GM19438 (cell line): ENCODE measurements at regions not wholly inside any gene's neighbourhood (a gene's known extent, or its start where the extent isn't known, plus 50 kb on each side); places are given as distances from the start of the nearest gene placed in this dataset.
"Not testable (repeated sequence)": the region's sequence is repeated elsewhere in the genome, so short reads cannot be mapped to it uniquely, and the experiment has no call there.

Experiments used
- ATAC-seq: cut with Tn5 transposase; IDR thresholded peaks from one replicate; pipeline ENCODE4 v1.9.1; 2021; ENCODE audit warnings: low read depth; ENCODE audit not compliant: unreplicated experiment

DNA sequence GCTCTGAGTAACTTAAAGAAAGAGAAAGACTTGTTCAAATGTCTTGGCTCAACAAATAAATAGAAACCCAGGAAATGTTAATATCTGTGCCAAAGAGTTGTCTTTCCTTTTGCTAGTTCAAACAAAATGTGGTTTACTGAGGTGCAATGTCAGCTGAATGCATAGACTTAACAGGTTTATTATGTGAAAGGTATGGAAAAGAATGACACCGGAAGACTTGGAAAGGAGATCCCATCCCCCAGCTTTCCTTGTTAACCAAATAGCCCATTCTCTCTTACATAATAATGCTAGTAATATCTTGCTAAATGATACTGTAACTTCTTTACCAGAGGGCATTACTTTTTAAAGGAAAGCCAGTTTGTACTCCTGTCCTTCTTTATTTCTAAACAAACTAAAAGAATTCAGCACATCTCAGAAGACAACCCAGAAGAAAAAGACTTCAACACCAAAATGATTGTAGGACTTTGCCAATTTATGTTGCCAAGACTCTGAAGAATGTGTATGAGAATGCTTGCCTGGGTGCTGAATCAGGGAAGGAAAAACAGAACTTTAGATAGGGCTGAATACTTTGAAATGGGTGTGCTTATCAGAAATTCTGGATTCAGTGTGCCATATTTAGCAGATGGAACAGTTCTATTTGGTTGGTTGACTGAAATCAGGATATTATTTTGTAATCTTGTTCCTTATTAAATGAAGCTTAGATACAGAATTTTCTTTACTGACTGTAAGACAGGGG, 344.1 kb downstream of the TMEM38B start:
- no peak for ATAC-seq

DNA sequence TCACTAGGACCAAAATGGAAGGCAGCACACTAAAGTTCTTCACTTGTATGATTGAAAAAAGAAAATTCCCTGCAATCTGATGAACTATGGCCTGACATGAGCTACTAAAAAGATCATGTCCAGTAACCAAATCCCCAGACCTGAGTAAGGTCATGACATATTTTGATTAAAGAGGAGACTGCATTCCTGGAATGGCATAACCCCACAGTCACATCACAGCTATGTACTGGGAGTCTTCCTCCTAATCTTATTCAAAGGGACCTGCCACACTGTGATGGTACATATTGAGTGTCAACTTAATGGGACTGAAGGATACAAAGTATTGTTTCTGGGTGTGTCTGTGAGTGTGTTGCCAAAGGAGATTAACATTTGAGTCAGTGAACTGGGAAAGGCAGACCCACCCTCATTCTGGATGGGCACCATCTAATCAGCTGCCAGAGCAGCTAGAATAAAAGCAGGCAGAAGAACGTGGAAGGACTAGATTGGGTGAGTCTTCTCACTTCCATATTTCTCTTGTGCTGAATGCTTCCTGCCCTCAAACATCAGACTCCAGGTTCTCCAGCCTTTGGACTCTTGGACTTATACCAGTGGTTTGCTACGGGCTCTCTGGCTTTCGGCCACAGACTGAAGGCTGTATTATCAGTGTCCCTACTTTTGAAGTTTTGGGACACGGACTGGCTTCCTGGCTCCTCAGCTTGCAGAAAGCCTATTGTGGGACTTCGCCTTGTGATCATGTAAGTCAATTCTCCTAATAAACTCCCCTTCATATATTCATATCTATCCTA, 345.0 kb downstream of the TMEM38B start:
- no peak for ATAC-seq

DNA sequence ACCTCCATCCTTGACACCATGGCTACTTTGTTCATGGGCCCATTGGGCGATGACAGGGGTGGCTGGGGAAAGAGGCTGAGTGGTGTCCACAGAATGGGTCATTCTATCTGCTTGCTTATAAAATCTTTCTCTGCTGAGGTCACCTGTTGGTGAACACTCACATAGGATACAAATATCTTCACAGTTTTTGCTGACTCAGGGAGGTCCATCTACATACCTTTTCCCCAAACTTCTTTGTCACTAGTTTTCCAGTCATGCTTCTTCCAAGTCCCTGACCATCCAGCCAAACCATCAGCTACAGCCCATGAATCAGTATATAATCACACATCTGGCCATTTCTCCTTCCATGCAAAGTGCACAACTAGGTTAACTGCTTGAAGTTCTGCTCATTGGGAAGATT, 347.6 kb downstream of the TMEM38B start:
- not testable (repeated sequence) for ATAC-seq

DNA sequence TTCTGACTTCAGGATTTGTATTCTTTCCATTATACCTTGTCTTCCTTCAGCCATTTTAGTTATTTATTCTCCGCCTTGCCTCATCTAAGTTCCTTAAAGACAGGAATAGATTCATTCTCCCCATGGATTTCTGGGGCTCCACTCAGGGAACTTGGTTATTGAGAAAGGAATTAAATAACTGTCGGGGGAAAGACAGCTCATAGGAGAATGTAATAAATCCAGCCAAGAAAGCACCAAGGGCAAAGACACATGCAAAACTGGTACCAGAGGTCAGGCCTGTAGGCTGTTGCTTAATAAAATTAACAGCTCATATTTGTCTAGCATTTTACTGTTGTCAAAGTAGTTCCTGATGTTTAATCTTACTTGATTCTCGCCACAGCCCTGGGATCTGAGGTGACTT, 357.2 kb downstream of the TMEM38B start:
- ATAC-seq, result no peak

DNA sequence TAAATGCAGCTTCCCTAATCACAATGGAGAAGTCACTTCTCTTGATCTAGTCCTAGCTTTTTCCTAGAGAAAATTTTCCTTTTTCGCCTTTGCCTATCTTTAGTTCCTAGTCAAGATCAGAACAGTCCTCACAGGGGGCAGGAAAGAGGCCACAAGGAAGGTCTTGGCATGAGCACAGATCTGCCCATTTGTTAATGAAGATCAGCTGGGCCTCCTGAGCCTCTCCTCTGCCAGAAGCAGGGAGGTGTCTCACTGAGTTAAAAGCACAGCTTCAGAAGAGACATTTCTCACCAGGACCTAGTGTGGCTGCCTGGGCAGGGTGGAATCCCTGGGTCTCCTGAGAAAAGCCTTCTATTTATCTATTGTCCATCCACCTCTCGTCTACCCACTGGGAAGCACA, 357.8 kb downstream of the TMEM38B start:
- no peak for ATAC-seq

GRCh38 chr9:106052735-106053134, 358.4 kb downstream of the TMEM38B start:
- no peak for ATAC-seq

- no peak for ATAC-seq
These were observed 362.0 kb downstream of the TMEM38B start for GRCh38 chr9:106056328-106056727.

DNA sequence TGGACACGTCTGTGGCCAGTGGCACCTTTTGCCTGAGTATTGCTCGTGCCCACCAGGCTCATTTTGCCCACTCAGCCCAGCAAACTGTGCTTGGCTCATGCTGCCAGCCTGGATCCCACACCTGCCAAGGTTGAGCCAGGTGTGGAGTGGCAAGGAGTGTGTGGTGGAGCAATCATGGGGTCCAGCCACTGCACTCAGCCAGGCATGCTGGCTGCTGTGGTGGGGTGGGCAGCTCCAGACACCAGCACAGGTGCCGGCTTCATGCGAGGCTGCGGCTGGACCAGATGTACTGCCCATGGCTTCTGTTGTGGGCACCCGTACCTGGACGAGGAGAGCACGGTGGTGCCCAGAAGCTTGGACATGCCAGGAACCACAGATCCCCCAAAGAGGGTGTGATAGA, 364.1 kb downstream of the TMEM38B start:
- no peak for ATAC-seq

DNA sequence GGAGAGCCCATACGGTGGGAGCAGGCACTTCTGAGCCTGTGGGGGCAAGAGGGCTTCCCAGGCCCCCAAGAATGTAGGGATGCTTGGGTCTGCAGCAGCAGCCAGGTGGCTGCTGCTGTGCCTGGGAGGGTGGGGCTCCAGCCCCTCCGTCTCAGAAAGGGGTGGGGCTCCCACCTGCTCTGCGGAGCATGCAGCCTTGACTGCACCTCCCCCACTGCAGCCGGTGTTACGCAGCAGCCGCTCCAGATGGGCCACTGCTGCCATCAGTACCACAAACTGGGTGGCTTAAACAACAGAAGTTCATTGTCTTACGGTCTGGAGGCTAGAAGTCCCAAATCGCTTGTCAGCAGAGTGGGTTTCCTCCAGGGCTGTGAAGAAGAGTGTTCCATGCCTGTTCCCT, 365.5 kb downstream of the TMEM38B start:
- no peak for ATAC-seq

DNA sequence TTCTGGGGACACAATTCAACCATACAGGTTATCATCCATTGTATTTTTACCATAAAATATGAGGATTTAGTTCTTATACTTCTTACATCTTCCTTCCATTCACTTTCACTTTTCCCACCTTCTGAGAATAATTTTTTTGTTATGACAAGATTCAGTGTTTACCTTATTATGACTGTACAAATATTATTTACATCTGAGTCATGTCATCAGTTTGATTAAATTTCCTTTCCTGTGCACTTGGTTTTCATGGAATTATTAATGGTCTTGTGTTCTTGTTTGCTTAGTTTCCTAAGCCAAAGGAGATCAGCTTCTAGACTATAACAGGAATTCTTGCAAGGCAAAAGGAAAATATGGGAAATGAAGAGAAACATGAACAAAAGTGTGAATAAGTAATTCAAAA, 366.5 kb downstream of the TMEM38B start:
- no peak for ATAC-seq

- ATAC-seq, result no peak
These were observed 367.9 kb downstream of the TMEM38B start for GRCh38 chr9:106062250-106062649.

DNA sequence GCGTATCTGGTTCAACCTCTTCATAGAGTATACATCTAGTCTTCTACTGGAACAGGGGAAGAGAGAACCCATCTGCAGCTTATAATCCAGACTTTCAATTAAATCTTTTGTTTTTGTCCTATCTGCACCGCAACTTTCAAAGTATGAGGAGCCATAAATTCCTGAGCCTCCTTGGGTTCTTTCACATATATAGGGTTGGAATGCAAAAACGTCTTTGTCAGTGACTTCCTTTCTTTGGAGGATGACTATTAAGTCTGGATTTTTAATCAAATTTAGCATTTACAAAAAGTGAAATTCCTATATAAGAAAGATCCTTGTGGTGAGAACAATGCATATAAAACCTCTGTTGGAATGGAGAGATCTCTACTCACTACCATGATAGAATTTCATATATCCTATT, 370.8 kb downstream of the TMEM38B start:
- no peak for ATAC-seq

GRCh38 chr9:106065579-106066214, 371.4 kb downstream of the TMEM38B start:
- ATAC-seq, result no peak

DNA sequence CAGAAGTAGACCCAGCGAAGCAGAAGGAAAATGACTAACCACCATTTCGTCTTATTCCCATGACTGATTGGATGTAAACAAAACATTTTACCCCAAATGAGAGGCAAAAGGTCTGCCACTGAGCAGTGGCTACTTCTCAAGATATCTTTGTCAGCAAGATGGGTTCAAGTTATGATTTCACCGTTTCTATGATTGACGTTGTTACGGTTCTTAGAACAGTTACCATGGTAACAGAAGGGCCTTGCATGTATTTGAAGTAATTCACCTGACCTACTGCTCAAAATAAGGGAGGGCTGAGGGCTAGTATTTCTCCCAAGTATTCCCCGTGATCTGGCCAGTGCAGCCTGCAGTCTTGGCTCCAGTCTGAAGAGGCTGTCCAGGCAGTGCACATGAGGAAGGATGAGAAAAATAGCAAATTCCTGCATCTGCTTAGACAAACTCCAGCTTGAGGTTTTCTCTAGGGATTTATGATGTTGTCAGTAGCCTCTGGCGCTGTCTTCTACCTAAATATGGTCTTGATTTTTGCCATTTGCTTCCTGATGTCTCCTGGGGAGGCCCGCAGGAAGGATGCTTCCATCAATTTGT, 372.7 kb downstream of the TMEM38B start:
- ATAC-seq, result no peak

DNA sequence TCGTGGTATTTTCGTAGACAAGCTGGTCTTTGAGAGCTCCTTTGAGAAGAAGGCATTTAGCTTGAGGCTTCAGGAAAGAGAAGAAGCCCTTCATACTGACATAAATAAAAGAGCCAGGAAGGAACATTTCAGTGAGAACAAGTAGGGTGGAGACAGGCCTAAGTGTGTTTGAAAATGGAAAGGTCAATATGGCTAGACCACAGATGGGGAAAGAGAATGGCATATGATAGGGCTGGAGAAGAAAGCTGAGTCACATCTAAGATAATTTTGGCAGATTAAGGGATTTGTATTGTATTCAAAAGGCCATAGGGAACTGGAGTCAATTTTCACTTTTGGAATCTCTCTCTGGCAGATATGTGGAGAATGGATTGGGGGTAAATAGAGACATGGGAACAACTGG, 374.9 kb downstream of the TMEM38B start:
- no peak for ATAC-seq

- no peak for ATAC-seq
These were observed 378.1 kb downstream of the TMEM38B start for GRCh38 chr9:106072421-106072820.

- ATAC-seq, result no peak
These were observed 379.7 kb downstream of the TMEM38B start for GRCh38 chr9:106074006-106074405.

GRCh38 chr9:106075236-106075959, 381.1 kb downstream of the TMEM38B start:
- no peak for ATAC-seq

GRCh38 chr9:106075960-106076327, 381.6 kb downstream of the TMEM38B start:
- no peak for ATAC-seq

DNA sequence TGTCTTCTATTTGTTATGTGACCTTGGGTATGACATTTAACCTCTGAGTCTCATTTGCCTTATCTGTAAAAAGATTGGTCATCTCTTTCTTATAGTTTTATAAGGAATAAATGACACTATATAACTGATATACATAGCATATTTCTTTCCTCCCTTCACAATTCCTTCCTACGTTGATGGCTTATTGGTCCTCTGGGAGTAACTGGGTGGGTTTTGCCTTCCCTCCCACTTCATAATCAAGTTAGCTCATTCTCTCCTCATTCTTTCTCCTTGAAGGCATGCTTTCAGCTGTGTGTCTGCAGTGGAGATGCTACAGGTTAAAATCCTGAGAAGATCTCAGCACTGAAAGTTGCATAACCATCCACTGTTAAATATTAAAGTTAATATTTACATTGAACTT, 382.4 kb downstream of the TMEM38B start:
- no peak for ATAC-seq

DNA sequence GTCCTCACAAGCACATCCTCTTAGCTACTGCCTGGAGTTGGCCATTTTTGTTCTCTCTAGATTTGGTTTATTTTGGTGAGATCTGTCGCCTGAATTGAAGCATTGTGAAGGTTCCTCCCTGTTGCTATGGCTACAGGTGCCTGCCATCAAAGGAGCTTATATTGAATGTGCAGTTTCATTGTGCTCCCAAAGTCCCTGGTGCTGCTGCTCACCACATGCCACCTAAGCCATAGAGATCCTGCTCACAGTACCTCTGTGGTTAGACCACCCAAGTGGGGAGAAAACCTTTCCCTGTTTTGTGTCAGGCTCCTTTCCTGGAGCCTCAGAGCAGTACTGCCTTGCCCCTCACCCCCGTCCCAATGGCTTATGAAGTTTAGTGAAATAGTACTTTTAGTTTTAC, 383.4 kb downstream of the TMEM38B start:
- ATAC-seq, result no peak
